ENCODE measurements at regions not wholly inside any gene's neighbourhood (a gene's known extent, or its start where the extent isn't known, plus 50 kb on each side); places are given as distances from the start of the nearest gene placed in this dataset.

- TF ChIP-seq CTCF (IDR thresholded peaks at IDR 0.05; ENCODE audit: low read length) (no peak), EZH2 (optimal IDR thresholded peaks at IDR 0.05; ENCODE audit: low read depth, low read length) (no peak), EZH2phosphoT487 (IDR thresholded peaks at IDR 0.05; ENCODE audit: low read length) (no peak)
These were observed 105.0 kb downstream of the ACER2 start for GRCh38 chr9:19513671-19514275.

Data from MM.1S (cell line).